RPMI8226 (cell line): ENCODE measurements at regions not wholly inside any gene's neighbourhood (a gene's known extent, or its start where the extent isn't known, plus 50 kb on each side); places are given as distances from the start of the nearest gene placed in this dataset.
A peak's percentile ranks its signal among the peaks of the same experiment; 100 is the strongest.

Experiments
- DNase-seq: peaks from one replicate; pipeline ENCODE4 v3.0.0-alpha.2; 2015

GRCh38 chr12:84740602-84741001, 172.0 kb downstream of the SLC6A15 start:
- no peak for DNase-seq

GRCh38 chr12:84738481-84738972, 174.1 kb downstream of the SLC6A15 start:
- DNase-seq = no peak

DNA sequence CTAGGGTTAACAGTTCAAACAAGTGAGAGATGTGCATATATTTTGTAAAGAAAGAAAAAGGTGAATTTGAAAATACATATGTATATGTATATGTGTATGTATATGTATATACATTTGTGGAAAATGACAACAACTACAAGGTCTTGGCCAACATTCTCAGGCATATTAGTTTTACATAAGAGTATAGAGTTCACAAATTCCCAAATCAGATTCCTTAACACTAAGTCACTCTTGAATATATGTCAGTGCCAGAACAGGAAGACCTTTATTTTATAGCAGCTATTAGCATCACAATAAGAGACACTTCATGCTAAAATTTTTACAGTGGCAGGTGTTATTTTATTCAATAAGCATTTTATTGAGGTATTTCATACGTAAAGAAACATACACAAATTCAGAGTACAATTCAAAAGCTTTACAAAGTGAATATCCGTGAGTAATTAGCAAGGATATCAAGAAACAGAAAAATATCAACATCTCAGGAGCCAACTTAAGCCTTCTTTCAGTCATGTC, 179.7 kb downstream of the SLC6A15 start:
- no peak for DNase-seq

- no peak for DNase-seq
Measured at GRCh38 chr12:84730561-84731162, 181.9 kb downstream of the SLC6A15 start.

- peak; percentile 14 for DNase-seq
Measured at GRCh38 chr12:84727961-84728360, 184.6 kb downstream of the SLC6A15 start.

GRCh38 chr12:84726780-84727179, 185.8 kb downstream of the SLC6A15 start:
- no peak for DNase-seq

GRCh38 chr12:84723988-84724387, 188.6 kb downstream of the SLC6A15 start:
- DNase-seq = no peak

DNA sequence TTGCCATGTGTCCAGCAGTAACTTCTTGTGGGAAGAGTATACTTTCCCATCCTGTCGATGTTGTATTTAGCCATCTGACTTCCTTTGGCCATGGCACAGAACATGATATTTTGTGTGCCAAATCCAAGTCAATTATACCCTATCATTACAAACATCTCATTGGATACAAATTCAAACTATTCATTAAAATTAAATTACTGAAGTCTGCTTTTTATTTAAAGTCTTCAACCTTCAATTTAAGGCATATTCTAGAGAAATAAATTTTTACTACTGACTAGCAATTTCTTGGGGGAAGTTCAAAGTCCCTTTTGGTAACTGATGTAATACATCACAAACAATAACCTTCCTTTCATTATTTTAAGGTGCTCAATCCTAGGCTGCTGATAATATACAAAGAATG, 192.6 kb downstream of the SLC6A15 start:
- no peak for DNase-seq

DNA sequence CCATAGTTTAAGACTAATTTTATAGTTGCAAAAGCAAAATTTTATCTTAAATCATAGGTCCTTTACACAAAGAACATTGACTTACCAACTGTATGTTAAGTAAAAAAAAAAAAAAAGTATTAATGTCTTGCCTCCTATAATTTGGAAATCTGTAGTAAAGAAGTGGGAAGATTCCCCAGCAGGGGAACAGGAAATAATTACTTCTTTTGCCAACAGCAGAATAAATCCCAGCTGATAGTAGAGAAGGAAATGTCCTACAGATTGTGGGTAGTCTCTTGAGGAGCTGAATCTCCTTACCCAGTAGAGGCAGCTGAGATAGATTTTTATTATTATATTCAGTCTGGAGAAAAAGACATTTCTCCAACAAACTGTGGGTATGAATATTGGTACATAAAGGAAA, 193.7 kb downstream of the SLC6A15 start:
- no peak for DNase-seq

GRCh38 chr12:84712747-84713146, 199.9 kb downstream of the SLC6A15 start:
- no peak for DNase-seq

DNA sequence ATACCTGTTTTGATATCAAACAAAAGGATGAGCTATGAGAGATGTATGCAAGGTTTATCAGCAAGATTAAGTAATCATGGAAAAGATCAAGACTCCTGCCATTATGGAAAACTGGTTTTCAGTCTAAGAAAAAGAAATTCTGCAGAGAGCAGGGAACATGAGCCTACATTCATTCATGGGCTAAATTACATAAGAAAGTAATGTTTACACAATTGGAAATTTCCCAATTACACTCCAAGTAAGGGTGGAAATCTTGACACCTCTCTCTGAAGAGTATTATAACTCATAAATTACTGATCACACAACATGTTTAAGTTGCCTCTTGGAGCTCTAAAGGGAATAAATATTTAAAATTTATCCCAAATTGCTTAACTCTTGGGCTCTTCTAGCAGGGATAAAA, 206.2 kb downstream of the SLC6A15 start:
- DNase-seq = no peak

- DNase-seq = no peak
Measured at GRCh38 chr12:84704856-84705255, 207.7 kb downstream of the SLC6A15 start.

DNA sequence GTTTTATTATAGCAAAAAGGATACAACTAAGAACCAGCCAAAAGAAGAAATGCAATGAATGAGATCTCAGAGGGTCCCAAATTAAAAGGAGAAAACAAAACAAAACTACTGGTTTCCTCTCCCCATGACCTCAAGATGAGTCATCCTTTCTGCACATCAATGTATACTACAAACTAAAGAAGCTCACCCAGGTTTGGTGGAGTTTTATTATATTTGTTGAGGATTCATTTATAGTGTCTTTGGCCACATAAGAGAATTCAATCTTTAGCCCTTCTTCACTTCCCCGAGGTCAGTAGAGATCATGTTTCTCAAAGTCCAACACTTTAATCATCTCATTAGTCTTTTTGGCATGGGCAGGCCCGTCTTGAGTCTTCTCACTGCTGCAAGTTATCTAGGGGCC, 210.6 kb downstream of the SLC6A15 start:
- DNase-seq = no peak

- DNase-seq = no peak
Measured at GRCh38 chr12:84701041-84701440, 211.6 kb downstream of the SLC6A15 start.

DNA sequence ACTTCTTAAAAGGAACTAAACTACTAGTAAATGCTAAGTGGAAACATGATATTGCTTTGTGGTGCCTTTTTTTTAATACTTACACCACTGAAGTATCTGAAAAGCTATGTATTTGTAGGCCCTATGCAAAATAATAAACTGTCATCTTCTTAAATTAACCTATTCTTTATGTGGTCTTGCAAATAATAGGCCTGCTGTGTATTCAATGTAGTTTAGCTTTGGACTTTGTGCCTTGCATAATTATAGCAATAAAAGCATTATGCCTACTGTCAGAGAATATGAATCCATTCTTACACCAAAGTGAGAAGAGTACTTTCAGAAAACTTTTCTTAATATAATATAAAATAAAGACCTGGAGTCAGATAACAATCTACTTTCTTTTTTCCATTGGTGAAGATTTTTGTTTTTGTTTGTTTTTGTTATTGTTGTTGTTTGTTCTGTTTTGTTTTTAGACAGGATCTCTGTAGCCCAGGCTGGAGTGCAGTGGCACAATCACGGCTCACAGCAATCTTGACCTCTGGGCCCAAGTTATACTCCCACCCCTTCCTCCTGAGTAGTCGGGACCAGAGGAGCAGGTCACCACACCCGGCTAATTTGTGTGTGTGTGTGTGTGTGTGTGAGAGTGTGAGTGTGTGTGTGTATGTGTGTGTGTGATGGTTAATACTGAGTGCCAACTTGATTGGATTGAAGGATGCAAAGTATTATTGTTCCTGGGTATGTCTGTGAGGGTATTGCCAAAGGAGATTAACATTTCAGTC, 213.8 kb downstream of the SLC6A15 start:
- DNase-seq = no peak

DNA sequence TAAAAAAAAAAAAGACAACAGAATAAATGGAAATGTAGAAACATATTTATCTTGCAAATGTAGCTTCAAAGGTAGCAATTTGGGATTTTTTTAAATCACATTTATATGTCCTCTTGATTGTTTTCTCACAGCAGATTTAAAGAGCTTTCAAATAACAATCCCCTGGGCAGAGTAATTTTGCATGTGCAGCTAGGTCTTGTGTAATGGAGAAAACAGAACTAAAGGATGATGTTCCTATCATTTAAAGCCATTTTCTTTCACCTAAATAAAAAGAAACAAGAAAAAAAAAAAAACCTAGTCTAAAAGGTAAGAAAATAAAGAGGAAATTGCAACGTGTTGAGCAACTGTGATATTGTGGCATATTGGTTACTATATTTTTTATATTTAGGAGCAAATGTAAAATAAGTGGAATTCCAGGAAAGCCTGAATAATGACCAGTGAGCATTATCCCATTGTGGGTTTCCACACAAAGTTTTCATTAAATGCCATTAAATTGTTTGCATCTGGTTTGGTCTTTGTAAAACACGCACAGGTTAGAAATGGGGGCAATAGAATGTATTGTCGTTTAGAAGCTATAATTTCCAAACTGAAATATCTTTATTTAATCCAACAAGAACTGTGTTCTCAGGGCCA, 215.6 kb downstream of the SLC6A15 start:
- DNase-seq = no peak

GRCh38 chr12:84696281-84696680, 216.3 kb downstream of the SLC6A15 start:
- DNase-seq = no peak

- no peak for DNase-seq
Measured at GRCh38 chr12:84694116-84694515, 218.5 kb downstream of the SLC6A15 start.

DNA sequence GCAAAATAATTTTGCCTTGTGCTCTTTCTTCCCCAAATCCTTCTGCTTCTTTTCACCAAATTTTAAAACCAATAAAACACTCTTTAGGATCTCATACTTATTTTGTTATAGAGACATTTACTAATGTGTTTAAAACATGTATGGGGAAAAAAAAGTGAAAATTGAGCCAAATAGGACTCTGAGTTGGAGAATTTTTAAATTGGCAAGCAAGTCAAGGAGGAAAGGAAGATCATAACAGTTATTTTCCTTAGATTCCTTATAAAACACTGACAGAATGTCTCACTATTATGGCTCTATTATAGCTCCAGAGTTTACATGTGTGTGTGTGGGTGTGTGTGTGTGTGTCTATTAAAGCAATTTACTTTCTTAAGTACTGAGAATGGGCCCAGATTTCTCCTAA, 220.5 kb downstream of the SLC6A15 start:
- no peak for DNase-seq

DNA sequence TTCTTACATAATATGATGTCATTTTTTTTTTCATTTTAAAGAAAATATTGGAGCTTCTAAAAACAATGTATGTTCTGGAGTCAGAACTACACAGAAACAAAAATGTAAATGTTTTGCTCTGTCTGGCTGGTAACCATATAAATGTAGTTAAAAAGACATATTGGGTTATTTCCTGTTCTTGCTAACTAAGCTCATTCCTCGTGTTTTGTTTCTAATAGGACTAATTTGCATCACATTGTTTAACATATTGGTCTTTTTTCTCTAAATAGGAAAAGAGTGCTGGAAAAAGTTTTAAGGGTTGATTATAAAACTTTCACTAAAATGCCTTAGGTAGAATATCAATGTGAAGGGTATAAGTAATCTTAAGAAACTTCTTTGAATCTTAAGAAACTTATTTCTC, 221.3 kb downstream of the SLC6A15 start:
- DNase-seq = no peak

DNA sequence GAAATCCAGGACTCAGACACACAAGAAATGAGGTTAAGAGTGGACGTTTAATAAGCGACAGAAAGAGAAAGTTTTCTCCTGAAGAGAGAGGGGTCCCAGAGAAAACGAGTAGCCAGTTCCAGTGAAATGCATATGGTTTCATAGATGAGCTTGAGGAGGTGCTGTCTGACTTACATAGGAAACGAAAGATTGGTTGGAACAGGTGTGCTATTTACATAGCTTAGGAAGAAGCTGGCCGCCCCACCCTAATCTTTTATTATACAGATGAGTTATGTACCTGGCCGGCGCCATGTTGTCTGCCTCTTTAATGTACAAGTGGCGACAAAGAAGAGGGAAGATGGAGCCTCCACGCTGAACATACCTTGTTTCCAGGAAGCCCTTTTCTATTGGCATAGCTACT, 223.0 kb downstream of the SLC6A15 start:
- DNase-seq = no peak

- DNase-seq = no peak
Measured at GRCh38 chr12:84685379-84685778, 227.2 kb downstream of the SLC6A15 start.

- no peak for DNase-seq
Measured at GRCh38 chr12:84676787-84677186, 235.8 kb downstream of the SLC6A15 start.

DNA sequence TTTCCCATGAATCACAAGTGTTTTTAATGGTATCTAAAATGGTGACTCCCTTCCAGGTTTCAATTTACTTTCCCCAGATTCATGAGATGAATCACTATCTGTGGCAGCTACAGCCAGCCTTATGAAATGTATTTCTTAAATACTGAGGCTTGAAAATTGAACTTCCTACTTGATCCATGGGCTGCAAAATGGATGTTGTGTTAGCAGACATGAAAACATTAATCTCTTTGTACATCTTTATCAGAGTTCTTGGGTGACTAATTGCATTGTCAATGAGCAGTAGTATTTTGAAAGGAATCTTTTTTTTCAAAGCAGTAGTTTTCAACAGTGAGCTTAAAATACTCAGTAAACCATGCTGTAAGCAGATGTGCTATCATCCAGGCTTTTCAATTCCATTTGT, 250.8 kb downstream of the SLC6A15 start:
- DNase-seq = no peak
